Lung (tissue), 11 donors: ENCODE measurements at regions not wholly inside any gene's neighbourhood (a gene's known extent, or its start where the extent isn't known, plus 50 kb on each side); places are given as distances from the start of the nearest gene placed in this dataset.

Experiments
- ATAC-seq: fragments of 200-7000 bp; cut with Tn5 transposase; one replicate; pipeline ENCODE4 v1.9.1; 2020; ENCODE audit warnings: moderate number of reproducible peaks; ENCODE audit not compliant: insufficient read depth, low FRiP score
- DNase-seq, 3 donors: peaks; one replicate each; pipeline ENCODE4 v3.0.0-alpha.2; 2013 to 2017
- H3K27ac ChIP-seq, 2 donors: one replicate each; pipeline ENCODE4 v1.5.1; 2013; ENCODE audit warnings: mild to moderate bottlenecking in 2 of 2, moderate library complexity in 2 of 2, control low read depth in 1 of 2, inconsistent platforms in 1 of 2, low read depth in 1 of 2, low read length in 1 of 2
- H3K27me3 ChIP-seq, 3 donors: one replicate each; pipeline ENCODE4 v1.5.1; 2013; ENCODE audit warnings: low read length in 2 of 3; ENCODE audit not compliant: control insufficient read depth in 3 of 3, insufficient read depth in 3 of 3
- H3K36me3 ChIP-seq, 4 donors: one replicate each; pipeline ENCODE4 v1.5.1; 2013; ENCODE audit warnings: low read length in 4 of 4, mild to moderate bottlenecking in 1 of 4, moderate library complexity in 1 of 4; ENCODE audit not compliant: control insufficient read depth in 4 of 4, insufficient read depth in 4 of 4
- H3K4me1 ChIP-seq, 5 donors: one replicate each; pipeline ENCODE4 v1.5.1; 2013; ENCODE audit warnings: low read length in 5 of 5, mild to moderate bottlenecking in 2 of 5, moderate library complexity in 1 of 5; ENCODE audit not compliant: control insufficient read depth in 5 of 5, insufficient read depth in 5 of 5
- H3K4me3 ChIP-seq: one replicate; pipeline ENCODE4 v1.5.1; 2013; ENCODE audit warnings: mild to moderate bottlenecking, control low read depth, moderate library complexity
- H3K9ac ChIP-seq, 2 donors: one replicate each; pipeline ENCODE4 v1.5.1; 2013; ENCODE audit warnings: low read length in 2 of 2, control low read depth in 1 of 2; ENCODE audit not compliant: insufficient read depth in 1 of 2
- H3K9me3 ChIP-seq, 4 donors: one replicate each; pipeline ENCODE4 v1.5.1; 2013; ENCODE audit warnings: low read length in 3 of 4, mild to moderate bottlenecking in 1 of 4, moderate library complexity in 1 of 4; ENCODE audit not compliant: control insufficient read depth in 4 of 4, insufficient read depth in 3 of 4
- CTCF ChIP-seq: IDR thresholded peaks from 2 replicates; pipeline ENCODE4 v1.5.1; 2012; ENCODE audit warnings: mild to moderate bottlenecking; ENCODE audit errors: control extremely low read depth, extremely low read depth
- WGBS, 2 donors: extraction: QIAGEN DNeasy Blood & Tissue Kit; methylation state at CpG; one replicate each; pipeline ENCODE4 v1.1.7; 2013; 5-methylcytosine and 5-hydroxymethylcytosine counted together
- donor health status: control.
- donor health status: control.
- donor health status: Bipolar disorder and iron deficiency.
- donor health status: healthy.
- donor health status: DM: yes; HTN: yes; CAD: no.

- Histone ChIP-seq H3K4me1 (no peaks in the 10 kb centered on the region), H3K27me3 (no peaks in the 10 kb centered on the region), H3K9ac (no peak overlapping the region), H3K9me3 (no peaks in the 10 kb centered on the region), H3K4me3 (no peak overlapping the region), H3K36me3 (no peaks in the 10 kb centered on the region), H3K27ac (no peak overlapping the region)
- no peak for DNase-seq
- no peak for ATAC-seq
- TF ChIP-seq CTCF: no peak
- WGBS, 2 donors: 69 to 88% methylated on average over 1 of the region's 1 CpG
These were observed 181.1 kb upstream of the C16orf82 start for GRCh38 chr16:26885674-26886073.

GRCh38 chr16:26889740-26890139, 177.0 kb upstream of the C16orf82 start:
- H3K27ac ChIP-seq: no peak overlapping the region
- no peak overlapping the region for H3K4me3 ChIP-seq
- peaks cover 0 to 2% (median 0%) of the 10 kb centered on the region in 4 donors for H3K9me3 ChIP-seq
- no peak for ATAC-seq
- H3K27me3 ChIP-seq: no peaks in the 10 kb centered on the region
- no peaks in the 10 kb centered on the region for H3K4me1 ChIP-seq
- no peak for TF ChIP-seq CTCF
- no peaks in the 10 kb centered on the region for H3K36me3 ChIP-seq
- 68 to 87% methylated on average over 2 of the region's 2 CpGs for whole genome bisulfite sequencing, 2 donors
- DNase-seq: no peak
- no peak overlapping the region for H3K9ac ChIP-seq

GRCh38 chr16:26898200-26898599, 168.5 kb upstream of the C16orf82 start:
- no peak for DNase-seq
- no peak for ATAC-seq

More at GRCh38 chr16:26898200-26898599, 168.5 kb upstream of the C16orf82 start:
- no peaks in the 10 kb centered on the region for H3K4me1 ChIP-seq
- no peaks in the 10 kb centered on the region for H3K9me3 ChIP-seq
- no peak overlapping the region for H3K9ac ChIP-seq
- no peaks in the 10 kb centered on the region for H3K36me3 ChIP-seq
- H3K27ac ChIP-seq: no peak overlapping the region
- H3K27me3 ChIP-seq: no peaks in the 10 kb centered on the region
- no peak overlapping the region for H3K4me3 ChIP-seq
- no peak for TF ChIP-seq CTCF
